ENCODE measurements at regions not wholly inside any gene's neighbourhood (a gene's known extent, or its start where the extent isn't known, plus 50 kb on each side); places are given as distances from the start of the nearest gene placed in this dataset.

GRCh38 chr13:62302341-62302740 is 886.7 kb upstream of the PCDH20 start:
- DNase-seq (ENCODE audit: low spot score), result no peak

GRCh38 chr13:62299988-62300387 is 884.3 kb upstream of the PCDH20 start:
- no peak for DNase-seq (ENCODE audit: low spot score)

- no peak for DNase-seq (ENCODE audit: low spot score)
These were observed 881.2 kb upstream of the PCDH20 start for GRCh38 chr13:62296812-62297211.

GRCh38 chr13:62294244-62294643 is 878.6 kb upstream of the PCDH20 start:
- DNase-seq (ENCODE audit: low spot score), result no peak

- no peak for DNase-seq (ENCODE audit: low spot score)
These were observed 877.2 kb upstream of the PCDH20 start for GRCh38 chr13:62292714-62293480.

GRCh38 chr13:62290542-62290941 is 874.9 kb upstream of the PCDH20 start:
- no peak for DNase-seq (ENCODE audit: low spot score)

GRCh38 chr13:62287764-62288163 is 872.1 kb upstream of the PCDH20 start:
- DNase-seq (ENCODE audit: low spot score), result no peak

- DNase-seq (ENCODE audit: low spot score), result no peak
These were observed 864.9 kb upstream of the PCDH20 start for GRCh38 chr13:62280590-62280989.

- no peak for DNase-seq (ENCODE audit: low spot score)
These were observed 862.6 kb upstream of the PCDH20 start for GRCh38 chr13:62278271-62278670.

- no peak for DNase-seq (ENCODE audit: low spot score)
These were observed 836.1 kb upstream of the PCDH20 start for GRCh38 chr13:62251734-62252133.

- no peak for DNase-seq (ENCODE audit: low spot score)
These were observed 835.0 kb upstream of the PCDH20 start for GRCh38 chr13:62250501-62251201.

- DNase-seq (ENCODE audit: low spot score), result no peak
These were observed 830.9 kb upstream of the PCDH20 start for GRCh38 chr13:62246581-62246980.

- no peak for DNase-seq (ENCODE audit: low spot score)
These were observed 827.5 kb upstream of the PCDH20 start for GRCh38 chr13:62243106-62243505.

- no peak for DNase-seq (ENCODE audit: low spot score)
These were observed 819.3 kb upstream of the PCDH20 start for GRCh38 chr13:62234780-62235440.

- no peak for DNase-seq (ENCODE audit: low spot score)
These were observed 795.3 kb upstream of the PCDH20 start for GRCh38 chr13:62210951-62211350.

GRCh38 chr13:62209529-62209928 is 793.9 kb upstream of the PCDH20 start:
- DNase-seq (ENCODE audit: low spot score), result no peak

- DNase-seq (ENCODE audit: low spot score), result no peak
These were observed 791.7 kb upstream of the PCDH20 start for GRCh38 chr13:62207388-62207787.

- no peak for DNase-seq (ENCODE audit: low spot score)
These were observed 790.5 kb upstream of the PCDH20 start for GRCh38 chr13:62206165-62206564.

GRCh38 chr13:62205273-62205672 is 789.6 kb upstream of the PCDH20 start:
- DNase-seq (ENCODE audit: low spot score), result no peak

- DNase-seq (ENCODE audit: low spot score), result no peak
These were observed 778.7 kb upstream of the PCDH20 start for GRCh38 chr13:62194371-62194770.

- no peak for DNase-seq (ENCODE audit: low spot score)
These were observed 778.3 kb upstream of the PCDH20 start for GRCh38 chr13:62193919-62194318.

GRCh38 chr13:62185631-62186255 is 770.1 kb upstream of the PCDH20 start:
- no peak for DNase-seq (ENCODE audit: low spot score)

- no peak for DNase-seq (ENCODE audit: low spot score)
These were observed 760.4 kb upstream of the PCDH20 start for GRCh38 chr13:62176051-62176450.
